Nephron (organoid): ENCODE measurements at regions not wholly inside any gene's neighbourhood (a gene's known extent, or its start where the extent isn't known, plus 50 kb on each side); places are given as distances from the start of the nearest gene placed in this dataset.
A peak's percentile ranks its signal among the peaks of the same experiment; 100 is the strongest.
"Not testable (repeated sequence)": the region's sequence is repeated elsewhere in the genome, so short reads cannot be mapped to it uniquely, and the experiment has no call there.

Experiments used
- H3K27ac Mint-ChIP-seq, 3 experiments: 2 replicates each; pipeline ENCODE4 v1.8.0; 2020; ENCODE audit warnings: mixed read lengths in 3 of 3, mild to moderate bottlenecking in 2 of 3, moderate library complexity in 1 of 3
- H3K27me3 Mint-ChIP-seq: 2 replicates; pipeline ENCODE4 v1.8.0; 2021; ENCODE audit warnings: low read depth, mild to moderate bottlenecking, moderate library complexity, mixed read lengths
- H3K36me3 Mint-ChIP-seq: 2 replicates; pipeline ENCODE4 v1.8.0; 2020; ENCODE audit warnings: low read depth, mixed read lengths
- H3K4me1 Mint-ChIP-seq: 2 replicates; pipeline ENCODE4 v1.8.0; 2020; ENCODE audit warnings: mixed read lengths
- H3K4me3 Mint-ChIP-seq, 3 experiments: 2 replicates each; pipeline ENCODE4 v1.8.0; 2020; ENCODE audit warnings: mild to moderate bottlenecking in 3 of 3, mixed read lengths in 3 of 3, moderate library complexity in 2 of 3
- H3K9me3 Mint-ChIP-seq: 2 replicates; pipeline ENCODE4 v1.8.0; 2020; ENCODE audit warnings: mixed read lengths
- TF ChIP-seq, protein P1 (sequence below), 3 experiments: fragments of 200-600 bp; sonication (generic); IDR thresholded peaks; one replicate each; pipeline ENCODE4 v1.5.0; 2021; ENCODE audit warnings: antibody characterized with exemption in 3 of 3; ENCODE audit not compliant: unreplicated experiment in 3 of 3

DNA sequence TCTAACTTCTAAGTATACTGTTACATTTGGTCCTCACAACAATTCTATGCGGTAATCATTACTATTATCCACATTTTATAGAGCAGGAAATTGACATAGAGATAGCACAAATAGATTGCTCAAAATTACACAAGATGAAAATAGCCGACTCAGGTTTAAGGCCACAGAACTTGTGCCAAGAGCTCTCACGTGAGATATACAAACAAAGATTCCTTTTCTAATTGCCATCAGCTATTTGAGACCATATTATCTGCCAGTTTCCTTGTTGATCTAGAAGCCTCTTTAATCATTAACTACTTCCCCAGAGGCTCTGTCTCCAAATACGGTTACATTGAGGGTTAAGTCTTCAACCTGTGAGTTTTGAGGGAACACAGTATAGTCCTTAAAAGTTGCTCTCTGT lies 61.0 kb upstream of the GLYATL1B start:
- TF ChIP-seq, protein P1, sequence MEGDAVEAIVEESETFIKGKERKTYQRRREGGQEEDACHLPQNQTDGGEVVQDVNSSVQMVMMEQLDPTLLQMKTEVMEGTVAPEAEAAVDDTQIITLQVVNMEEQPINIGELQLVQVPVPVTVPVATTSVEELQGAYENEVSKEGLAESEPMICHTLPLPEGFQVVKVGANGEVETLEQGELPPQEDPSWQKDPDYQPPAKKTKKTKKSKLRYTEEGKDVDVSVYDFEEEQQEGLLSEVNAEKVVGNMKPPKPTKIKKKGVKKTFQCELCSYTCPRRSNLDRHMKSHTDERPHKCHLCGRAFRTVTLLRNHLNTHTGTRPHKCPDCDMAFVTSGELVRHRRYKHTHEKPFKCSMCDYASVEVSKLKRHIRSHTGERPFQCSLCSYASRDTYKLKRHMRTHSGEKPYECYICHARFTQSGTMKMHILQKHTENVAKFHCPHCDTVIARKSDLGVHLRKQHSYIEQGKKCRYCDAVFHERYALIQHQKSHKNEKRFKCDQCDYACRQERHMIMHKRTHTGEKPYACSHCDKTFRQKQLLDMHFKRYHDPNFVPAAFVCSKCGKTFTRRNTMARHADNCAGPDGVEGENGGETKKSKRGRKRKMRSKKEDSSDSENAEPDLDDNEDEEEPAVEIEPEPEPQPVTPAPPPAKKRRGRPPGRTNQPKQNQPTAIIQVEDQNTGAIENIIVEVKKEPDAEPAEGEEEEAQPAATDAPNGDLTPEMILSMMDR (IDR thresholded peaks at IDR 0.05; ENCODE audit: unreplicated experiment in 3 of 3) = no peak
- Mint-ChIP-seq H3K27ac (no peak overlapping the region), H3K4me3 (no peak overlapping the region), H3K27me3 (peaks cover 4% of the 10 kb centered on the region), H3K4me1 (no peaks in the 10 kb centered on the region), H3K9me3 (no peaks in the 10 kb centered on the region), H3K36me3 (no peaks in the 10 kb centered on the region)

DNA sequence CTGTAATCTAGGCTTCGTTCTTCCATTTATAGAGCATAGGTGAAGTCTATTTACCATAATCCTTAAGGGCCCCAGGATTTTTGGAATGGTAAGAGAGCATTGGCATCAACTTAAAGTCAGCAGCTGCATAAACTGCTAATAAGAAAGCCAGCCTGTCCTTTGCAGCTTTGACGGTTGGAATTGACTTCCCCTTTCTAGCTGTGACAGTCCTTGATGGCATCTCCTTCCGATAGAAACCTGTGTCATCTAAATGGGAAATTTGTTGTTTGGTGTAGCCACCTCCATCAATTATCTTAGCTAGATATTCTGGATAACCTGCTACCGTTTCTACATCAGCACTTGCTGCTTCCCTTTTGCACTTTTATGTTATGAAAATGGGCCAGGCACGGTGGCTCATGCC lies 58.0 kb upstream of the GLYATL1B start:
- Mint-ChIP-seq H3K4me1 (no peaks in the 10 kb centered on the region), H3K27me3 (peaks cover 4% of the 10 kb centered on the region), H3K27ac (no peak overlapping the region), H3K9me3 (no peaks in the 10 kb centered on the region), H3K36me3 (no peaks in the 10 kb centered on the region), H3K4me3 (no peak overlapping the region)
- TF ChIP-seq, protein P1 (IDR thresholded peaks at IDR 0.05; ENCODE audit: unreplicated experiment in 3 of 3) = no peak

DNA sequence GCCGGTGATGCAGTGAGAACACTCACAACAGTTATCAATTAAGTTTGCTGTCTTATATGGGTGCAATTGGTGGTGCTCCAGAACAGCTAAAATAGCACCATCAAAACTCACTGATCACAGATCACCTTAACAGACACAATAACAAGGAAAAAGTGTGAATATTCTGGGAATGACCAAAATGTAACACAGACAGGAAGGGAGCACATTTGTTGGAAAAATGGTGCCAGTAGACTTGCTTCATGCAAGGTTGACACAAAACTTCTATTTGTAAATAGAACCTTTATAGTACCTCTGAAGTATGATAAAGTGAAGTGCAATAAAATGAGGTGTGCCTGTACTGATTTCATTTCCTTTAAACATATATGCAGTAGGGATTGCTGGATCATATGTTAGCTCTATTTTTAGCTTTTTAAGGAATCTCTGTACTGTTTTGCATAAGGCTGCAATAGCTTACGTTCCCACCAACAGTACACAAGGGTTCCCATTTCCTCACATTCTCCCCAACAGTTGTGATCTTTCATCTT lies 56.7 kb upstream of the GLYATL1B start:
- no peaks in the 10 kb centered on the region for H3K36me3 Mint-ChIP-seq
- peak overlapping the region in 2 of 3 experiments; percentile 5 to 46 for H3K27ac Mint-ChIP-seq
- H3K27me3 Mint-ChIP-seq = peaks cover 4% of the 10 kb centered on the region
- no peaks in the 10 kb centered on the region for H3K4me1 Mint-ChIP-seq
- H3K9me3 Mint-ChIP-seq = no peaks in the 10 kb centered on the region
- TF ChIP-seq, protein P1 (IDR thresholded peaks at IDR 0.05; ENCODE audit: unreplicated experiment in 3 of 3) = no peak
- no peak overlapping the region for H3K4me3 Mint-ChIP-seq

DNA sequence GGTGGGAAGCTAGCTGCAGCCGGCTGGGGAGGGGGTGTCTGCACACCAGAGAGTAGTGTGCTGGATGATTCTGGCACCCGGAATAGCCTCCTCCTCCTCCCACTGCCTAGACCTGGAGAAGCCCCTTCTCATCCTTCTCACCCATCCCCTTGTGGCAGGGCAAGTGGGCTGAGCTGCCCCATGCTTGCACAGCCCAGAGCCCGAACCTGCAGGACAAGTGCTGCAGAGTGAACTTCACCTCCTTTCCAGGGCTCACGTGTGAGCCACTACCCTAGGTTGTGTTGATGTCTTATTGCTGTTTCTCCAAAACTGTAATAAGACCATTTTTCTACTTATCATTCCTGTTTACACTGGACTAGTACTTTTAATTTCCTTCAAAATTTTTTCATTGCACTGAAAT lies 56.1 kb upstream of the GLYATL1B start:
- H3K4me3 Mint-ChIP-seq = no peak overlapping the region

DNA sequence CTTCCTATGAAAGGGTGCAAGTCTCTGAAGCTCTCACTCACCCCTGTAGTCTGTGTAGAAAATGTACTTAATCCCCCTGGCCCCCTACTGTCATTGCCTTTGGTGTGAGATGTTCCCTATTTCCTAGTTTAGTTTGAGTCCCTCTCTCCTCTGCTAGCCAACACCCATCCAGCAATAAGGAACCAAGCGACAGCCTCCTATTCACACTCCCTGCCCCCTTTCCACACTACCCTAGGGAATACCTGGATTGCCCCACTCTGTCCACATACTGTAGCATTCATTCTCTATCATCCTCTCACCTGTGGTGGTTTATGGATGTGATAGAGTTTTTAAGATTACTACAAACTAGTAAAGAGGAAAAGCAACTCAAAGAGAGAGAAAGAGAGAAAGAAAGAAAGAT lies 54.4 kb upstream of the GLYATL1B start:
- not testable (repeated sequence) for H3K9me3 Mint-ChIP-seq, H3K4me1 Mint-ChIP-seq, H3K27me3 Mint-ChIP-seq, H3K36me3 Mint-ChIP-seq, H3K4me3 Mint-ChIP-seq, H3K27ac Mint-ChIP-seq

More for the DNA sequence above, 56.1 kb upstream of the GLYATL1B start:
- Mint-ChIP-seq H3K9me3 (no peaks in the 10 kb centered on the region), H3K27me3 (peaks cover 4% of the 10 kb centered on the region), H3K4me1 (no peaks in the 10 kb centered on the region), H3K27ac (no peak overlapping the region), H3K36me3 (no peaks in the 10 kb centered on the region)
- TF ChIP-seq, protein P1 (IDR thresholded peaks at IDR 0.05; ENCODE audit: unreplicated experiment in 3 of 3) = no peak
